ENCODE measurements at regions not wholly inside any gene's neighbourhood (a gene's known extent, or its start where the extent isn't known, plus 50 kb on each side); places are given as distances from the start of the nearest gene placed in this dataset.
"Not testable (repeated sequence)": the region's sequence is repeated elsewhere in the genome, so short reads cannot be mapped to it uniquely, and the experiment has no call there.

- no peak overlapping the region for H3K4me3 Mint-ChIP-seq
- H3K4me1 Mint-ChIP-seq, result peaks cover 21% of the 10 kb centered on the region
- H3K27me3 Mint-ChIP-seq (ENCODE audit: low read depth), result no peaks in the 10 kb centered on the region
Measured at GRCh38 chr5:82717738-82718137, 359.5 kb downstream of the TMEM167A start.

GRCh38 chr5:82714732-82715131 is 362.5 kb downstream of the TMEM167A start:
- H3K36me3 Mint-ChIP-seq (ENCODE audit: low read depth); H3K9me3 Mint-ChIP-seq; H3K27me3 Mint-ChIP-seq (ENCODE audit: low read depth); H3K27ac Mint-ChIP-seq (ENCODE audit: unreplicated experiment); DNase-seq (ENCODE audit: low read depth, low spot score); H3K4me3 Mint-ChIP-seq: not testable (repeated sequence)
- peaks cover 11% of the 10 kb centered on the region for H3K4me1 Mint-ChIP-seq

More at GRCh38 chr5:82717738-82718137, 359.5 kb downstream of the TMEM167A start:
- TF ChIP-seq CTCF (conservative IDR thresholded peaks at IDR 0.05), result no peak
- peaks cover 5% of the 10 kb centered on the region for H3K36me3 Mint-ChIP-seq (ENCODE audit: low read depth)
- H3K9me3 Mint-ChIP-seq, result peaks cover 7% of the 10 kb centered on the region
- DNase-seq (ENCODE audit: low read depth, low spot score), result no peak
- H3K27ac Mint-ChIP-seq (ENCODE audit: unreplicated experiment), result no peak overlapping the region

DNA sequence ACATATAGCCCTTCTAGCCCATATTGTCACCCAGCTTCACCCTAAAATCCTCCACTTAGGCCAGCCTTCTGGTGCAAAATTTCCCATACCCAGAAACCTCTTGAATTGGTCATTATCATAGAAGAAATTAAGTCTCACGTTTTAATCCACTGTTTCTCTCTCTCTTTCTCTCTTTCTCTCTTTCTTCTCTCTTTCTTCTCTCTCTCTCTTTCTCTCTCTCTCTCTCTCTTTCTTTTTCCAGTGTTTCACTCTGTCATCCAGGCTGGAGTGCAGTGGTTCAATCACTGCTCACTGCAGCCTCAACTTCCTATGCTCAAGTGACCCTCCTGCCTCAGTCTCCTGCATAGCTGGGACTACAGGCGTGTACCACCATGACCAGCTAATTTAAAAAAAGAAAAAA is 363.4 kb downstream of the TMEM167A start:
- Mint-ChIP-seq H3K9me3 (peaks cover 5% of the 10 kb centered on the region), H3K27me3 (ENCODE audit: low read depth) (no peaks in the 10 kb centered on the region), H3K4me3 (no peak overlapping the region), H3K27ac (ENCODE audit: unreplicated experiment) (no peak overlapping the region), H3K36me3 (ENCODE audit: low read depth) (peaks cover 3% of the 10 kb centered on the region), H3K4me1 (peaks cover 3% of the 10 kb centered on the region)
- TF ChIP-seq CTCF (conservative IDR thresholded peaks at IDR 0.05), result no peak
- no peak for DNase-seq (ENCODE audit: low read depth, low spot score)

DNA sequence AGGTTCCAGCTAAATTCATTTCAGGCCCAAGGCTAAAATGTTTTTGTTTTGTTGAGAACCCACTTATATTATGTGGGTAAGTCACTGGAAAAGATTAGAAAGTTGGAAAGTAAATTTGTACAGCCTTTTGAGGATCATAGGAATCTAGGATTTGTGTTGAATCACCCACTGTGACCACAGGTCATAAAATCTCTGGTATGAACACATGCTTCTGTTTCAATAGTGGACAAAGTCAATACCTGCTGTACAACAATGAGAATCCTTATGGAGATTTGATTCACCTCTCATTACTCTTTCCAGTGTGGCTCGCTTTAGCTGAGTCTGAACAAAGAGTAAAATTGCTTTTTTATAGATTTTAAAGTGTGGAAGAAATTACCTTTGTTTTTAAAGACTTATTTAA is 369.5 kb downstream of the TMEM167A start:
- Mint-ChIP-seq H3K27me3 (ENCODE audit: low read depth) (no peaks in the 10 kb centered on the region), H3K9me3 (peaks cover 2% of the 10 kb centered on the region), H3K27ac (ENCODE audit: unreplicated experiment) (no peak overlapping the region), H3K36me3 (ENCODE audit: low read depth) (no peaks in the 10 kb centered on the region), H3K4me3 (no peak overlapping the region), H3K4me1 (no peaks in the 10 kb centered on the region)
- no peak for DNase-seq (ENCODE audit: low read depth, low spot score)
- no peak for TF ChIP-seq CTCF (conservative IDR thresholded peaks at IDR 0.05)

DNA sequence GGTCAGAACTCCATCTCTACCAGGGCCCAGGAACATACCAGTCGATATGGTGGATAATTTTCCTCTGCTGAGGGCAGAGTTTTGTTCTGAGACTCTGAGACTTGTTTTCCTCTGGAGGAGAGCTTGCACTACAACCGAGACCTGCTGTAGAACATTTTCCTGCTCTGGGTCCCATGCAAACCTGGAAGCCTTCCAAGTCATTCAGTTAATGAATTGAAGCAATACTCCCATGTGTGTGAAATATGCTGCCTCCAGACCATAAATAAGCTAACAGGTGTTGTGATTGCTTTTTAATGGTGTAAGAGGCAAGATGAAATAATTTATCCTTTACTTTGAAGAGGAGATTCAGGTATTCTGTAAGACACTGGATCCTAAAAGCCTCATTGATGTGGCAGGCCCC is 372.8 kb downstream of the TMEM167A start:
- no peak for DNase-seq (ENCODE audit: low read depth, low spot score)
- Mint-ChIP-seq H3K36me3 (ENCODE audit: low read depth) (no peaks in the 10 kb centered on the region), H3K27ac (ENCODE audit: unreplicated experiment) (no peak overlapping the region), H3K4me1 (no peaks in the 10 kb centered on the region), H3K4me3 (no peak overlapping the region), H3K9me3 (peaks cover 2% of the 10 kb centered on the region), H3K27me3 (ENCODE audit: low read depth) (no peaks in the 10 kb centered on the region)
- no peak for TF ChIP-seq CTCF (conservative IDR thresholded peaks at IDR 0.05)

DNA sequence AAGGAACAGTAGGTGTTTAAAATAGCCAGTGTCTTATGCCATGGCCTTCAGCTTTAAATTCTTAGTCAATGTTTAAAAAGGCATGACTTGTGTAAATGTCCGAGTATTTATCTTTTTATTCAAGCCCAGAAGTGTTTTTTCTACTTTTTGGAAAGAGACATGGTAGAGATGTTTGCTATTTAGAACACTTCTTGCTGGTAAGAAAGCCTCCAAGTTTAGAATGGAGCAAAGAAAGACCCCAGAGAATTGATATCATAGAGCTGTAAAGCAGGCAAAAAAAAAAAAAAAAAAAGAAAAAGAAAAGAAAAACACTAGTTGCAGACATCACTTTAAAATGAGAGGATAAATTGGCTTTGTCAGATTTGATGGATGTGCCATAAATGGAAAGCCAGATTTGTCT is 375.1 kb downstream of the TMEM167A start:
- no peak for DNase-seq (ENCODE audit: low read depth, low spot score)
- no peaks in the 10 kb centered on the region for H3K27me3 Mint-ChIP-seq (ENCODE audit: low read depth)
- H3K4me3 Mint-ChIP-seq, result no peak overlapping the region
- TF ChIP-seq CTCF (conservative IDR thresholded peaks at IDR 0.05), result no peak
- peaks cover 2% of the 10 kb centered on the region for H3K9me3 Mint-ChIP-seq
- H3K27ac Mint-ChIP-seq (ENCODE audit: unreplicated experiment), result no peak overlapping the region
- H3K4me1 Mint-ChIP-seq, result no peaks in the 10 kb centered on the region
- no peaks in the 10 kb centered on the region for H3K36me3 Mint-ChIP-seq (ENCODE audit: low read depth)

Measured in neural crest cell (in vitro differentiated cells).